Activated CD4-positive, alpha-beta T cell treated with anti-CD3 and anti-CD28 coated beads for 1 hour (primary cell): ENCODE measurements at regions not wholly inside any gene's neighbourhood (a gene's known extent, or its start where the extent isn't known, plus 50 kb on each side); places are given as distances from the start of the nearest gene placed in this dataset.
"Not testable (repeated sequence)": the region's sequence is repeated elsewhere in the genome, so short reads cannot be mapped to it uniquely, and the experiment has no call there.

ENCODE experiments used
- DNase-seq: peaks from one replicate; pipeline ENCODE4 v3.0.0-alpha.2; 2020

GRCh38 chr2:7557376-7557775 is 640.2 kb downstream of the RNF144A start:
- no peak for DNase-seq

DNA sequence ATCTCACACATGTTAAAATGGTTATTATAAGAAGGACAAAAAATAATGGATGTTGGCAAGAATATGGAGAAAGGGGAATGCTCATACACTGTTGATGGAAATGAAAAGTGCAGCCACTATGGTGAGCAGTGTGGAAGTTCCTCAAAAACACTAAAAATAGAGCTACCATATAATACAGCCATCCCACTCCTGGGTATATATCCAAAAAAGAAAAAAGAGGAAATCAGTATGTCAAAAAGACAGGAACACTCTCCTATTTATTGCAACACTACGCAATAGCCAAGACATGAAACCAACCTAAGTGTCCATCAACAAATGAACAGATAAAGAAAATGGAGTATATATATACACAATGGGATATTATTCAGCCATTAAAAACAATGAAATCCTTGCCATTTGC is 642.6 kb downstream of the RNF144A start:
- DNase-seq: no peak

DNA sequence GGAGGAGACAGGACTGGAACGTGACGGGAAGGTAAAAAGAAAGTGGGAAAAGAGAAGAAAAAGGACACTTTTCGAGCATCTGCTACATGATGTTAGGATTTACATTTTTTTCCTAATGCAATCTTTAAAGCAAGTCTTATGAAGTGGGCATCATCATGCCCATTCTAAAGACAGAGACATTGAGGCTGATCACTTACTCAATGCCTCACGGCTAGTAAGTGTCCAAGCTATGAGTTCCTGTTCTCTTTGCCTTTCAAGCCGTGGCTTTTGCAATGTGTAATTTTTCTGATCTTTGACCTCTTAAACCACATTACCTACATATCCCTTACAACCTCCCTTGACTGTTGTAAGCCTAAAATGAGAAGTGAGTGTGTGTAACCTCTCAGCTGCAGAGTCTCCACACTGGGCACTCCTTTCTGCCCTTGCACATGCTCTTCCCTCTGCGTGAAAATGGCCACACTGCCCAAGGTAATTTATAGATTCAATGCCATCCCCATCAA is 649.2 kb downstream of the RNF144A start:
- DNase-seq: no peak

DNA sequence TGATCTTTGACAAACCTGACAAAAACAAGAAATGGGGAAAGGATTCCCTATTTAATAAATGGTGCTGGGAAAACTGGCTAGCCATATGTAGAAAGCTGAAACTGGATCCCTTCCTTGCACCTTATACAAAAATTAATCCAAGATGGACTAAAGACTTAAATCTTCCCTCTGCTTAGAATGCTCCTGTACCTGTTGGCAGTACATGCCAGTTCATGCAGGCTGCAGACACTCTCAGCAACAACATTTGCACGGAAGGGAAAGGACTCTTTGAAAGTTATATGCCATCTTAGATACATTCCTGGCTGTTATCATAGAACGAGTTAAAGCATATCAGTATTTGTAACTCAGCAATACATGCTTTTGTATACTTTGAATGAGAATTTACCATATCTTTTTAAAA is 649.9 kb downstream of the RNF144A start:
- DNase-seq: not testable (repeated sequence)

DNA sequence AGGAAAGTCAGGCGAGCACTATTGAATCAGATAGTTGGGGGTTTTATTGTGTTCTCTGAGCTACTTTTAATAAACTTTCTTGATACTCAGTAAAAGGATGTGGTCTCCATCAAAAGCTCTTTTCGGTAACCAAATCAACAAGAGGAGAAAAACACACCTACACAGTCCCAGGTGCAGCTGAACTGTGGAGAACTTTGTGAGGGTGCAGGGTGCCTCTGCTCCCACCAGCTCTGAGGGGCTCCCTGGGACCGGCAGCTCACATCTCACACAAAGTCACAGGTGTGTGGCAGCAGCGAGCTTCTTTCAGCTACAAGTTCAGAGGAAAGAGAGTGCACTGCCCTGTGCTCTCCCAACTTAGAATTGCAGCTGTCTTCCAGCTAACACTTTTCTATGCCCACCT is 650.4 kb downstream of the RNF144A start:
- peak; percentile 15 for DNase-seq

- no peak for DNase-seq
These were observed 653.0 kb downstream of the RNF144A start for GRCh38 chr2:7570247-7570646.

- DNase-seq: no peak
These were observed 654.5 kb downstream of the RNF144A start for GRCh38 chr2:7571701-7572100.

- DNase-seq: no peak
These were observed 655.2 kb downstream of the RNF144A start for GRCh38 chr2:7572450-7572849.

- no peak for DNase-seq
These were observed 656.1 kb downstream of the RNF144A start for GRCh38 chr2:7573166-7573825.

DNA sequence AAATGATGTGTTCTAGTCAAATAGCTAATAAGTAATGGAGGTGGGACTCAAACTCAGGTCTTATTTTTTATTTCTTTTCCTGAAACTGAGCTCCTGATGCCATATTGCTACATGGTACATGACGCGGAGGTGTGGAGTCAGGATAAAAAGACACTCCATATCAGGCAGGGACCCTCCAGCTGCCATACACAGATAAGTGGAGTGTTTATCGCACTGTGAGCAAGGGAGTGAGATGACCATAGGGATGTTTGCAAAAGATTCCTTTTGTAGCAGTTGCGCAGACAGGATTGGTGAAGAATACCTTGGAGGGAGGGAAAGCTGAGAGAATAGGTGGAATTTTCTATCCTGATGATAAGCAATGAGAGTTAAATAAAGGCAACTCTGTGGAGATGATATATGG is 657.2 kb downstream of the RNF144A start:
- no peak for DNase-seq

- DNase-seq: no peak
These were observed 660.6 kb downstream of the RNF144A start for GRCh38 chr2:7577769-7578168.

DNA sequence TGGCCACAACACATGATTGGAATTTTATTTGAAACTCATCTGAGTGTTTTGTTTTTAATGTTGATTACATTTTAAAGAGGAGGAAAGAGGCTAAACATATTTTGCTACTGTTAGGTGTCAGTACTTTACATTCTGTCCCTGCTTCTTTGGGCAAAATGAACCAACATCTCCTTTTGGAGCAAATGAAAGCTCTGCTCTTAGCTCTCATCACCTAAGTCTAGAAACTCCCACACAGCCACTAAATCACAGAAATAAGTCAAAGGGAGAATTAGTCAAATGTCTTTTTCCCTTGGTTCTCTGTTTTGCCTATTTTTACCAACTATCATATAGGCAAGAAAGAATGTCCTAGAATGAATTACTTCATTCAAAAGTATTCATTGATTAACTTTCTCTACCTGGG is 666.8 kb downstream of the RNF144A start:
- DNase-seq: no peak

DNA sequence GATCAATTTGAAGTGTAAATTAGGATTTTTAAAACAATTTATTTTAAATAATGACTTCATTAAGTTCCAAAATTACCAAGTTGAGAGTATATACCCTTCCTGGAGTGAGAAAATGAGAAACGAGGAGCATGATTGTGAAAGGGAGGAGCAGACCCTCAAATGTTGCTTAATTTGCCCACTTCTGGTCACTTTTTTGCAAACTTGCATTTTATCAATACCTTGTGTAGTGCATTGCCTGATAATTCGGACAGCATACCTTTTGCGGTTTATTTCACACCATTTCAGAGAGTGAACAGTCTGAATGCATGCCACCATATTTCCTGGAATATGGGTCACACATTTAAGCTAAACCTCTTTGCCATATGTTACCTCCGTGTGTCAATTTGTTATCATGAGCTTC is 669.7 kb downstream of the RNF144A start:
- DNase-seq: no peak

- DNase-seq: no peak
These were observed 671.1 kb downstream of the RNF144A start for GRCh38 chr2:7588295-7588694.

GRCh38 chr2:7592618-7593140 is 675.5 kb downstream of the RNF144A start:
- no peak for DNase-seq

DNA sequence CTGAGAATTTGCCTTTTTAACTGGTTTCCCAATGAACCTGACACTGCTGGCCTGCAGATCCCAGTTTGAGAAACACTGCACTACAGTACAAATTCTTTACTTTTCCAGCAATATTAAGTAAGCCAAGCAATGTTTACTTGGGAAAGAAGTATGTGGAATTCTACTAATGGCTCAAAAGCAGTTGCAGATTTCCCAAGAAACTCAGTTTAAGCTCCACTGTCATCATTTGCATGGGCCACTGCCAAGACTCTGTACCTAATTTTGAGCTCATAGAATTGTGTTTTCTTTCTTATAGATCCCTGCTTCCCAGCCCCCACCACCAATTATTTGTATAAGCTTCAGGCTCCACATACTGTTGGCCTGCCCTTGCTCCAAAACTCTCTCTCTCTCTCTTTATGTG is 676.1 kb downstream of the RNF144A start:
- DNase-seq: no peak

DNA sequence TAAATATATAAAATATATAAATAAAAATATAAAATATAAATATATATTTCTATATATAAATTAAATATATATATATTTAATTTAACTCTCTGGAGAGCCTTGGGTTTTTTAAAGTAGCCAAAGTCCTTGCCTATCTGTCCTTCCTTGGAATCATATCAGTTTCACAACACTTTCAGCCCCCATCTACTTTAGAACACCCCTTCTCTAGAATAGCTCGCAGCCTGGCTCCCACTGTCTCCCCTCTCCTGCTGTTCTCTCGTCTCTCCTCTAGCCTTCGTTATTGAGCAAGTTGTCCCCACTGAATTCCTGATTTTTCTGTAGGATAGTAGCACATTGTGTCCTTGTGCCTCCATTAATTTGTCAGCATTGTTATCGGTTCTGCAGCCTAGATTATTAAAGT is 677.0 kb downstream of the RNF144A start:
- DNase-seq: no peak

DNA sequence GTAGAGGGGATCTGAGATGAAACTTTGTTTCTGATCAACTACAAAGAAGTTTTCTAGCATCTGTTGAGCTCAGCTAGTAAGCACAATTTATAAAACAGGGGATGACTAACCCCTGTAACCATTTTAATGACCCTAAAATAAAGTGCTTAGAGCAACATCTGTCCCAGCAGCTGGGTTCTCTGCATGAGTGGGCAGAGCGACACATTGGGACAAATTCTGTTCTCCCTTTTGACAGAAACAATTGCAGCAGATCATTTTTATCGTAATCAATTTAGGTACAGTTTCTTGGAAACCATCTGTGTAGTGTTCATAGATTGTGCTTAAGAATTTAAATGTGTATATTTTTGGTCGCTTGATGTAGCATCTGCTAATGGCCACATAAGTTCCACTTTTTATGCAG is 678.0 kb downstream of the RNF144A start:
- no peak for DNase-seq

- DNase-seq: no peak
These were observed 681.2 kb downstream of the RNF144A start for GRCh38 chr2:7598402-7598801.

- no peak for DNase-seq
These were observed 682.4 kb downstream of the RNF144A start for GRCh38 chr2:7599462-7600258.

- no peak for DNase-seq
These were observed 684.8 kb downstream of the RNF144A start for GRCh38 chr2:7601990-7602389.

DNA sequence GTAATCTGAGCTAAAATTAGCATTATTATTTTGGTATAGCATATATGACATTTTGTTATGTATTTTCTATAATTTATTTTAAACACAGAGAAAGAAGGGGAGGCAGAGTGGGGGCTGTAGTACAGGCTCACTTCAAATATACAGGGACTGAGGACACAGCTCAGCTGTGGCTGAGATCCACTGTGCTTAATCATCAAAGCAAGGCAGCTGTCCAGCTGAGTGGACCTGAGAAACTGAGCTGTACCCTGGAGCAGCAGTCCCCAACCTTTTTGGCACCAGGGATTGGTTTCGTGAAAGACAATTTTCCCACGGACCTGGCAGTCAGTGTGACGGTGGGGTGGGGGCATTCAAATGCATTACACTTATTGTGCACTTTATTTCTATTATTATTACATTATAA is 687.2 kb downstream of the RNF144A start:
- DNase-seq: no peak

- DNase-seq: no peak
These were observed 690.4 kb downstream of the RNF144A start for GRCh38 chr2:7607441-7608173.

DNA sequence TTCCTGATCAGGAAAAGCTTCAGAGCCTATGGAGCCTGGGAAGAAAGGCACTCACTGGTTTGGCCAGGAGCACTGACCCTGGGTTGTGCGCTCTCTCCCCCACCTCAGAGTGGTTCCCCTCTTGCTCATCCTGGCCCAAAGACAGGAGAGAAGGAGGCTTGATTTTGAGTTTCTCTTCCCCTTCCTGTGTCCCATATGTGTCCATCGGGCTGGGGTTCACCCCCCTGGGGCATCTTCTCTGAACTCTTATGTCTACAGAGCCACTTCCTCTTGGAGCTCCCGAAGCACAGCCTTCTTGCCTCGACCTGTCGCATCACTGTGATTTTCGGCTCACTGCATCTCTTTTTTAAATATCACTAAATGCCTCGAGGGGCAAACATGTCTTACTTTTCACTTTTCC is 692.3 kb downstream of the RNF144A start:
- no peak for DNase-seq
